GM10248 (cell line): ENCODE measurements at regions not wholly inside any gene's neighbourhood (a gene's known extent, or its start where the extent isn't known, plus 50 kb on each side); places are given as distances from the start of the nearest gene placed in this dataset.

Experiments used
- CTCF ChIA-PET: fragments of 300-600 bp; sonication (Branson Sonifier 250); formaldehyde crosslinking; extraction: SDS; loops from one replicate; lab custom pipeline; 2021; ENCODE audit warnings: antibody characterized with exemption; lab: Yijun Ruan, JAX
- POLR2A ChIA-PET: fragments of 350-650 bp; sonication (Branson Sonifier 250); formaldehyde crosslinking; extraction: SDS; loops from one replicate; lab custom pipeline; 2020; ENCODE audit warnings: antibody characterized with exemption; lab: Yijun Ruan, JAX
- DNase-seq: peaks from one replicate; pipeline ENCODE4 v3.0.0; 2012; ENCODE audit errors: extremely low spot score
- TF ChIP-seq, protein P1 (sequence below): IDR thresholded peaks from 2 replicates; pipeline ENCODE4 v1.5.1; 2012; ENCODE audit warnings: mild to moderate bottlenecking, low read depth; ENCODE audit errors: extremely low read depth, missing control alignments, control extremely low read depth

DNA sequence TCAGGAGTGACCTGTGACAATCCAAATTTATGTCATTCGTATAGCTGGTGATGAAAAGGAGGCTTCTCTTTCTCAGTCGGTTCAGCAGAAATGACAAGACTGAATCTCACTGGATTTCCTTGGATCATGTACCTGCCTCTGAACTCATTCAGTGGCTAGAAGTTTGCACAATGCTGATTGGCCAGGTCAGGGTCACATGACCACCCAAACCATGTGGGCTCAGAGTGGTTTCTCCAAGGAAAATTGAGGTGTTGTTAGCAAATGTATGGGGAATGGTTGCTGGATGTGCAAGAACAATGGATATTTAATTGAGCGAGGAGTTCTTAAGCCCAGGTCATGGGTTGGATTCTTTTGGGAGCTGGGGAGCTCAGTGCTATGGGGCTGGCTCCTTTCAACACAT, 227.5 kb downstream of the AACS start:
- TF ChIP-seq, protein P1, sequence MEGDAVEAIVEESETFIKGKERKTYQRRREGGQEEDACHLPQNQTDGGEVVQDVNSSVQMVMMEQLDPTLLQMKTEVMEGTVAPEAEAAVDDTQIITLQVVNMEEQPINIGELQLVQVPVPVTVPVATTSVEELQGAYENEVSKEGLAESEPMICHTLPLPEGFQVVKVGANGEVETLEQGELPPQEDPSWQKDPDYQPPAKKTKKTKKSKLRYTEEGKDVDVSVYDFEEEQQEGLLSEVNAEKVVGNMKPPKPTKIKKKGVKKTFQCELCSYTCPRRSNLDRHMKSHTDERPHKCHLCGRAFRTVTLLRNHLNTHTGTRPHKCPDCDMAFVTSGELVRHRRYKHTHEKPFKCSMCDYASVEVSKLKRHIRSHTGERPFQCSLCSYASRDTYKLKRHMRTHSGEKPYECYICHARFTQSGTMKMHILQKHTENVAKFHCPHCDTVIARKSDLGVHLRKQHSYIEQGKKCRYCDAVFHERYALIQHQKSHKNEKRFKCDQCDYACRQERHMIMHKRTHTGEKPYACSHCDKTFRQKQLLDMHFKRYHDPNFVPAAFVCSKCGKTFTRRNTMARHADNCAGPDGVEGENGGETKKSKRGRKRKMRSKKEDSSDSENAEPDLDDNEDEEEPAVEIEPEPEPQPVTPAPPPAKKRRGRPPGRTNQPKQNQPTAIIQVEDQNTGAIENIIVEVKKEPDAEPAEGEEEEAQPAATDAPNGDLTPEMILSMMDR: no peak
- ChIA-PET CTCF (interaction anchor here (1.2 kb wide), 1 partner anchor 12 kb away, joined by 3 read pairs; no protein-coding TSS in a partner anchor), POLR2A (no interaction called here)
- no peak for DNase-seq

- POLR2A ChIA-PET: no interaction called here
Observed at GRCh38 chr12:125295550-125295949, 230.3 kb downstream of the AACS start.

GRCh38 chr12:125296701-125297100, 231.5 kb downstream of the AACS start:
- DNase-seq: no peak
- TF ChIP-seq, protein P1: no peak
- ChIA-PET CTCF (no interaction called here), POLR2A (no interaction called here)

More at GRCh38 chr12:125295550-125295949, 230.3 kb downstream of the AACS start:
- CTCF ChIA-PET: no interaction called here
- DNase-seq: no peak
- TF ChIP-seq, protein P1: no peak

DNA sequence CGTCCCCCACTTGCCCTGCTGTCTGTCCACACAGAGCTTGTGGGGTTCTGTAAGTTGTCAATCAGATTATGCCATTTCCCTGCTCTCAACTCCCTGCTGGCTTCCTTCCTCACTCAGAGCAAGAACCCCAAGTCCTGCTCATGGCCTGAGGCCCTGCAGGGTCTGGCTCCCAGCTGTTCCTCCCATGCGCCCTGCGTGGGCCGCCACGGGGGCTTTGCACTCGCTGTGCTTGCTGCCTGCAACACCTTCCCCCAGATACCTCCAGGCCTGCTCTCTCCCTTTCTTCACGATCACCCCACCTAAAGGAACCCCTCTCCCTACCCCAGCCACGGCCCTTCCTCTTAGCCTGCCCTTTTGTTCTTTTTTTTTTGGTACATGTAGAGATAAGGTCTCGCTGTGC, 234.6 kb downstream of the AACS start:
- TF ChIP-seq, protein P1: no peak
- ChIA-PET POLR2A (no interaction called here), CTCF (no interaction called here)
- DNase-seq: no peak

- POLR2A ChIA-PET: no interaction called here
- CTCF ChIA-PET: no interaction called here
- TF ChIP-seq, protein P1: no peak
- DNase-seq: no peak
Observed at GRCh38 chr12:125300249-125300648, 235.0 kb downstream of the AACS start.

GRCh38 chr12:125303337-125303736, 238.1 kb downstream of the AACS start:
- POLR2A ChIA-PET: no interaction called here
- TF ChIP-seq, protein P1: no peak
- CTCF ChIA-PET: interaction anchor here (1.3 kb wide), 1 partner anchor 13 kb away, joined by 3 read pairs; no protein-coding TSS in a partner anchor
- DNase-seq: no peak
